ENCODE measurements at regions not wholly inside any gene's neighbourhood (a gene's known extent, or its start where the extent isn't known, plus 50 kb on each side); places are given as distances from the start of the nearest gene placed in this dataset.
"Not testable (repeated sequence)": the region's sequence is repeated elsewhere in the genome, so short reads cannot be mapped to it uniquely, and the experiment has no call there.

DNA sequence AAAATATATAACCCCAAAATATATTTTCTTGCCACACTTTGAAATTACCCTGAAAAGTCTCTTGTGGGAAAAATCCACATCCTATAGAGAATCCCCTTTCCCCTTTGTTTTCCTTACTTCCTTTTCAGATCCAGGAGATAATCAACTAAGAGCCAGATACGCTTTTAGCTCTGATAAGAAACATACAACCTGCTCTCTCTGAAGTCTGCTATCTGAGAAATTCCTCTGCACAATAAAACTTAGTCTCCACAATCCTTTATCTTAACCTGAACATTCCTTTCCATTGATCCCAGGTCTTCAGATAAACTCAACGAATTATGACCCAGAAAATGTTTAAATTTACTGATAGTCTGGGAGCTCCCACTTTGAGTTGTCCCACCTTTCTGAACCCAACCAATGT is 233.4 kb upstream of the SETMAR start:
- FAIRE-seq: no peak
- no peak for TF ChIP-seq POLR2A (IDR thresholded peaks at IDR 0.05; ENCODE audit: low read depth, low read length)
- DNase-seq (ENCODE audit: insufficient read length, low spot score): no peak

DNA sequence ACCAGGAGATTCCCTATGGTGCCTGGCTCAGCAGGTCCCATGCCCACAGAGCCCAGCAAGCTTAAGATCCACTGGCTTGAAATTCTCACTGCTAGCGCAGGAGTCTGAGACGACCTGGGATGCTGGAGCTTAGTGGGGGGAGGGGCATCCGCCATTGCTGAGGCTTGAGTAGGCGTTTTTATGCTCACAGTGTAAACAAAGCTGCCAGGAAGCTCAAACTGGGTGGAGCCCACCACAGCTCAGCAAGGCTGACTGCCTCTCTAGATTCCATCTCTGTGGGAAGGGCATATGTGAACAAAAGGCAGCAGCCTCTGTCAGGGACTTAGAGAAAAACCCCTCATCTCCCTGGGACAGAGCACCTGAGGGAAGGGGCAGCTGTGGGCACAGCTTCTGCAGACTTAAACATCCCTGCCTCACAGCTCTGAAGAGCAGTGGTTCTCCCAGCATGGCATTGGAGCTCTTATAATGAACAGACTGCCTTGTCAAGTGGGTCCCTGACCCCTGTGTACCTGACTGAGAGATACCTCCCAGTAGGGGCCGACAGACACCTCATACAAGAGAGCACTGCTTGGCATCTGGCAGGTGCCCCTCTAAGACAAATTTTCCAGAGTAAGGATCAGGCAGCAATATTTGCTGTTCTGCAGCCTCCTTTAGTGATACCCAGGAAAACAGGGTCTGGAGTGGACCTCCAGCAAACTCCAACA is 231.5 kb upstream of the SETMAR start:
- no peak for TF ChIP-seq POLR2A (IDR thresholded peaks at IDR 0.05; ENCODE audit: low read depth, low read length)
- DNase-seq (ENCODE audit: insufficient read length, low spot score): no peak
- FAIRE-seq: no peak

DNA sequence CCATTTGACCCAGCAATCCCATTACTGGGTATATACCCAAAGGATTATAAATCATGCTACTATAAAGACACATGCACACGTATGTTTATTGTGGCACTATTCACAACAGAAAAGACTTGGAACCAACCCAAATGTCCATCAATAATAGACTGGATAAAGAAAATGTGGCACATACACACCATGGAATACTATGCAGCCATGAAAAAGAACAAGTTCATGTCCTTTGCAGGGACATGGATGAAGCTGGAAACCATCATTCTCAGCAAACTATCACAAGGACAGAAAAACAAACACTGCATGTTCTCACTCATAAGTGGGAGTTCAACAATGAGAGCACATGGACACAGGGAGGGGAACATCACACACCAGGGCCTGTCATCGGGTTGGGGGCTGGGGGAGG is 225.9 kb upstream of the SETMAR start:
- DNase-seq (ENCODE audit: insufficient read length, low spot score); FAIRE-seq: not testable (repeated sequence)

DNA sequence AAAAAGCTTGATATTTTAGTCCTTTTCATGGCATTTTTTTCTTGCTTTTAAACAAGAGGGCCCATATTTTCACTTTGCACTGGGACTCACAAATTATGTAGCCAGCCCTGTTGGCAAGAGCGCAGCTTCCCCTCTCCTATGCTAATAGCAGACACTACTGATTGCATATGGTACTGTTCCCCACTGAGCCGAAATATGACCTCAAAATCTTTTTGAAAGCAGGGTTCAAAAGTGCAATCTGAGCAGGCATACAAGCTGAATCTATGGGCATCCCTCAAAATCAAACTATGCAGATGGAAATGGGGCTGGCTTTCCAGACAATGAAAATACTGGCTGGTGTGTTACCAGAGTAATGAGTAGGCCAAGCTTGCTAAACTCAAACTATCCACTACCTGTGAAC is 225.2 kb upstream of the SETMAR start:
- DNase-seq (ENCODE audit: insufficient read length, low spot score) (no peak), FAIRE-seq (no peak)

DNA sequence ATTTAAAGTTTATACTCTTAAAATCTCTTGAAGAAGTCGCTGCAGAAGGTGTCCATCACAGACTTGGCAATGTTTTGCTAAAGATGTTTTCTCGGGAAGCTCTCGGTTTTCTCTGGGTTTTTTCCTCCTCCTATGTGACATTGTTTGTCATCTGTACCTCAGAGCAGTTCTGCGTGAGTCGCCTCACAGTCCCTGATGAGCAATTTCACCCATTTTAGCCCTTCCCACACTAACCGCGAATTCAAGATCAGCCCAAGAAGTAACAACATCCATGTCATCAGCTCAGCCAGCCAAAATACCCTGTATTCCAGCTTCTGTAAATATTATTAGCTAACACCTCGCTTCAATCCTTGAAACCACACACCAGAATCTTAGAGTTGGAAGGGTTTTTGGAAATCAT is 224.3 kb upstream of the SETMAR start:
- FAIRE-seq: no peak
- no peak for TF ChIP-seq POLR2A (IDR thresholded peaks at IDR 0.05; ENCODE audit: low read depth, low read length)
- DNase-seq (ENCODE audit: insufficient read length, low spot score): no peak

More for the DNA sequence above, 225.2 kb upstream of the SETMAR start:
- TF ChIP-seq POLR2A (IDR thresholded peaks at IDR 0.05; ENCODE audit: low read depth, low read length): no peak

DNA sequence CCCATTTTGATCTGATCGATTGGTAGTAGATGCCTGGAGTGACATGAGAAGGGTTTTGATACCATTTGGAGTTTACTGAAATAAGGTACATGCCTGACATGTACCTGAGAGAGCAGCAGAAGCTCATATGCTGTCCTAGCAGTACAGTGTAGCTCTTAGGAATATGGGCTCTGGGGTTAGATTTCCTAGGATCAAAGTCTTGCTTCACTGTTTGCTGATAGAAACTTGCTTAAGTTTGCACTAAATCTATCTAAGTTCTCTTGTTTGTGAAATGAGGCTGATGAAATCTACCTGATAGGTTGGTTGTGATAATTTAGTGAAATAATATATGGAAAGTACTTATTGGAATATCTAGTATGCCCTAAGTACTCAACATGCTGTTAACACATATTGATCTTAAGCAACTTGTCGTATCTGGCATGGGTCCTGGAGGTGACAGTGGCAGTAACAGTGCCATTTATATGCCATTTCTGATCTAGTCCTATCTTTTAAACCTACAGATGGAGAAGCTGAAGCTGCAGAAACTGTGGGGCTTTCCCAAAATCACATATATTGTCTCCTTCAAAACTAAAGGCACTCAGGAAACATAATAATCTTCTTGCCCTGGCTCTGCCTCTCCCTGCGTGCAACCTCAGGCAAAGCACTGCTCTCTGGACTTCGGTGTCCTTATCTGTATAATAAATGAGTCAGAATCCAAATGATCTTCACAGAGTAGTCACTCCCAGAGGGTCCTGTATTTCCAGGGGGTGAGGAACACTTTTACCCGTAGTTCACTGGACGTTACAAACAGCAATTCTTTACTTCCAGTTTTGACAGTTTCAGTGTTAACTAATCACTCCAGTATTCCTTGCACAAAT is 223.6 kb upstream of the SETMAR start:
- no peak for TF ChIP-seq POLR2A (IDR thresholded peaks at IDR 0.05; ENCODE audit: low read depth, low read length)
- FAIRE-seq: no peak
- no peak for DNase-seq (ENCODE audit: insufficient read length, low spot score)

DNA sequence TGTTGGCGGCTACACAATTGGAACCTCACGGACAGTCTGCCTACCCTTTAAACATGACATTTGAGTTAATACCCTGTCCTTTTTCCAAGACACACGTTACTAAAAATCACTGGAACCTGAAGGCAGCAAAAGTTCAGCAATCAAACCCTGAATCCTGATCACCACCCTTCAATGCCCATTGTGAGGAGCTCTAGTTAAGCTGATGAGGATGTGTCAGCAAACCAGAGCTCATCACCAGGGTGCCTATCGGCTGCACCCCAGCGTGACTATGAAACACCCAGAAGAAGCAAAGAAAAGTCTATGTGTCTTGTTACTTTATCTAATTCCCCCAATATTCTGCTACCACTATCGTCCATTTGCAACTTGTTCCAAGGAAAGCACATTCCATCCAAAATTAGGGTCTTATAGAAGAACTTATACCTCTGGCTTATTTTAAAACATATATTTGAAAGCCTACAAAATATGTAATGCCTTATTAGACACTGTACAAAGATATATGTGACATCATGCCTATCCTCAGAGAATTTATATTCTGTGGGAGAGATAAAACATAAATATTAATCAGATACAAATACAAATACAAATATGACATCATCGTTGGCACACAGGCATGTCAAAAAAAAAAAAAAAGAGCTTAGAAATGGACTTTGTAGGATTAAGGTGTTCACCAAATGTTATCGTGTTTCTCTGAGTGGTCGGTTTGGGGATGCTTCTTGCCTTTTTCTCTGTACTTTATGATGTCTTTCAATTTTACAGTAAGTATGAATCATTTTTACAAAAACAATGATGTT is 219.7 kb upstream of the SETMAR start:
- no peak for FAIRE-seq
- DNase-seq (ENCODE audit: insufficient read length, low spot score): no peak
- TF ChIP-seq POLR2A (IDR thresholded peaks at IDR 0.05; ENCODE audit: low read depth, low read length): no peak

DNA sequence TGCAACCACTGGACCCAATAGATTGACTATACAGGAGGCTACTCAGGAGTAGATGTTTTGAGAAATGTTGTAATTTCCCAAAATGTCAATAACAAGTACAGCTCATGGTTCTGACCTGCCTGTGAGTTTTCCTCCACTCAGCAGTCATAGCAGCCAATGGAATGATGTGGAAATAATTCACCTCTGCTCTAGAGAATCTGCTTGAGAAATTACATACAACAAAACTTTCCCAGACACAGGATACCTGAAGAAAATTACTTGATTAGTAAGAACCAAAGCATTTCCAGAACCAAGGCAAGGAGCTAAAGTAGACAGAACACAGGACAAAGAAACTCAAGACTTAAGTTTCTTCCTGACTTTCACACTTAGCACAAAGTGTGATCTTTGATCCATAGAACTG is 218.9 kb upstream of the SETMAR start:
- TF ChIP-seq POLR2A (IDR thresholded peaks at IDR 0.05; ENCODE audit: low read depth, low read length): no peak
- DNase-seq (ENCODE audit: insufficient read length, low spot score) (no peak), FAIRE-seq (no peak)

DNA sequence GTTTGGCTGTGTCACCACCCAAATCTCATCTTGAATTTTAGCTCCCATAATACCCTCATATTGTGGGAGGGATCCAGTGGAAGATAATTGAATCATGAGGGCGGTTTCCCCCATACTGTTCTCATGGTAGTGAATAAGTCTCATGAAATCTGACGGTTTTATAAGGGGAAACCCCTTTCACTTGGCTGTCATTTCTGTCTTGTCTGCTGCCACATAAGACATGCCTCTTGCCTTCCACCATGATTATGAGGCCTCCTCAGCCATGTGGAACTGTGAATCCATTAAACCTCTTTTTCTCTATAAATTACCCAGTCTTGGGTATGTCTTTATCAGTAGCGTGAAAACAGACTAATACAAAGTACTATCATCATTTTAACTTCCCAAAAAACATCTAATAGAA is 216.5 kb upstream of the SETMAR start:
- FAIRE-seq; DNase-seq (ENCODE audit: insufficient read length, low spot score): not testable (repeated sequence)

DNA sequence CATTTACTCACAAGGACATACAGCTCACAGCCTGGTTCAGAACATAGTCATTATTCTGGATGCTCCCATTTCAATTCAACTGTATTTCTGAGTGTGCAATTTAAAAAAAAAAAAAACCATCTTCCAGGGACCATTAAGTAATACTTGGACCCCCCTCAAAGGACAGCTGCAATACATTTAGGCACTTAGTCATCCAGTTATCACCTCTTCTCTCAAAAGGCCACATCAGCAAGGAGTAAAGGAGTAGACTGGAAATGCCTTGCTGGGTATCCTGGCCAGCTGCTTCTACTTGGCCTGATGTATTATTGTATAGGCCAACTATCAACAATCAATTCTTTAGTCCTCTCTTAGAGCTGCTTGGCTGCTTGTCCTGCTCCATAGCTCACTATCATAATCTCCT is 211.4 kb upstream of the SETMAR start:
- no peak for TF ChIP-seq POLR2A (IDR thresholded peaks at IDR 0.05; ENCODE audit: low read depth, low read length)
- no peak for FAIRE-seq
- DNase-seq (ENCODE audit: insufficient read length, low spot score): no peak

DNA sequence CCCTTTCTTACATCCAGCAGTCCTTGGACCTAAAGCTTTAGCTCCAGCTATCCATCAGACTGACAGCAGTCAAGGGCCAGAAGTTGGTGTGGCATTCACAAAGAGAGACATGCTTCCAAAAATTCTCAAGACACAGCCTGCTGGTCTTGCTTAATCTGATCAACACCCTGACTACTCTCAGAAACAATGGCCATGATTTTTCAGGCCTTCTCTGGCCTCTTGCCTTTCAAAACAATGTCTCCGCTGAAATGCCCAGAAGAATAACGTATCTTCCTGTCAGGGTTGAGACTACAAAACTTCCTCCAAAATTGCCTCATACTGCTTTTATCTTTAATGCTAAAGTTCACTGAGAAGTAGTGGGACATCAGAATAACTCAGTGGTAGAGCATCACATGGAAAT is 205.4 kb upstream of the SETMAR start:
- FAIRE-seq: no peak
- DNase-seq (ENCODE audit: insufficient read length, low spot score): no peak
- no peak for TF ChIP-seq POLR2A (IDR thresholded peaks at IDR 0.05; ENCODE audit: low read depth, low read length)

DNA sequence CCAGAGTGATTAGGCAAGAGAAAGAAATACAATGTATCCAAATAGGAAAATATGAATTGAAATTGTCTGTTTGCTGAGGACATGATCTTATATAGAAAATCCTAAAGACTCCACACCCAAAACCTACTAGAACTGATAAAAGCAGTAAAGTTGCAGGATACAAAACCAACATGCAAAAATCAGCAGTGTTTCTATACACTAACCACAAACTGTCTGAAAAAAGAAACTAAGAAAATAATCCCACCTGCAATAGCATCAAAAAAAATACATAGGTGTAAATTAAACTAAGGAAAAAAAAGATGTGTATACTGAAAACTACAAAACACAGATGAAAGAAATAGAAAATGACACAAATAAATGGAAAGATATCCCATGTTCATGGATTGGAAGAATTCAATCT is 203.6 kb upstream of the SETMAR start:
- no peak for TF ChIP-seq POLR2A (IDR thresholded peaks at IDR 0.05; ENCODE audit: low read depth, low read length)
- no peak for FAIRE-seq
- no peak for DNase-seq (ENCODE audit: insufficient read length, low spot score)

DNA sequence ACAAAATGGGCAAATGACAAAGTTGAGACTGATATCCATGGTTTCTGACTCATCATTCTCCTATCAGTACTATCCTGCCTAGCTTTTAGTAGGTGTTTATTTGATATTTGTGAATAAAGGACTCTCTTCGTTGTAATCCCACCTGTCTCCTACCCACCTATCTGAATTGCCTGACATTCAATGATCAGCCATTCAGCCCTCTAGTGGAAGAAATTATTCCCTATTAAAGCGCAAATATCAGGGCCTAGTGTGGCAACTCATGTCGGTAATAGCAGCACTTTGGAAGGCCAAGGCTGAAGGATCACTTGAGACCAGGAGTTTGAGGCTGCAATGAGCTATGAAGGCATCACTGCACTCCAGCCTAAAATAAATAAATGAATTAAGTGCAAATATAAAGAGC is 195.7 kb upstream of the SETMAR start:
- DNase-seq (ENCODE audit: insufficient read length, low spot score): no peak
- no peak for FAIRE-seq
- no peak for TF ChIP-seq POLR2A (IDR thresholded peaks at IDR 0.05; ENCODE audit: low read depth, low read length)

DNA sequence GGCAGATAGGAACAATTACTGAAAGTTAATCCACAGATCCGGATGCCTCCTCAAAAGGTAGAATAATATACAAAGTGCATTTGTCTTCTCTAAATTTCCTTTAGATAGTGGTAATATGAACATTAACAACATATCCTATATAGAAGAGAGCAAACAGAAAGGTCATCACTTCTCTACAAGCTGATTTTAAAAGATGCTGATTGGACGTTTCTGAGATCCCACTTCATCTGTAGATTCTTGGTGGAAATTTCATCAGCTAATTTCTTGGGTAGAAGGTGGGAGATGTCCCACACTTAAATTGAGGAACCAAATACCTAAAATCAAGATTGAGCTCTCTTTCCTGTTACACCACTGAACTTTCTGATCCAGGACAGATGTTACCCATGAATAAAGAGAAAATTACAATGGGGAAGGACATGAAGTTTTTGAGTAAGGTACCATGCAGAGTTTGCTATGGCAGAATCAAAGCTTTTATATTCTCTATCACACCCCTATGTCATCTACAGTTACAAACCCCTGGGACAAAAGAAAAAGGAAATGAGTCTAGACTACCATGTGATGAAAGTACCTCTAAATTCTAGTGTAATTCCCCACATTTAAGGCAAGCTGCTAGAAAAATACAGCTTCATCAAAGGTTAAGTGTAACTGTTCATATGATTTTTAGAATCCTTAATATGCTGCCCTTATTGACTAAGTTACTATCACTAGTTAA is 189.2 kb upstream of the SETMAR start:
- TF ChIP-seq POLR2A (IDR thresholded peaks at IDR 0.05; ENCODE audit: low read depth, low read length): no peak
- DNase-seq (ENCODE audit: insufficient read length, low spot score) (no peak), FAIRE-seq (no peak)

Data from H54 (cell line).